ENCODE measurements at regions not wholly inside any gene's neighbourhood (a gene's known extent, or its start where the extent isn't known, plus 50 kb on each side); places are given as distances from the start of the nearest gene placed in this dataset.
"Not testable (repeated sequence)": the region's sequence is repeated elsewhere in the genome, so short reads cannot be mapped to it uniquely, and the experiment has no call there.

DNA sequence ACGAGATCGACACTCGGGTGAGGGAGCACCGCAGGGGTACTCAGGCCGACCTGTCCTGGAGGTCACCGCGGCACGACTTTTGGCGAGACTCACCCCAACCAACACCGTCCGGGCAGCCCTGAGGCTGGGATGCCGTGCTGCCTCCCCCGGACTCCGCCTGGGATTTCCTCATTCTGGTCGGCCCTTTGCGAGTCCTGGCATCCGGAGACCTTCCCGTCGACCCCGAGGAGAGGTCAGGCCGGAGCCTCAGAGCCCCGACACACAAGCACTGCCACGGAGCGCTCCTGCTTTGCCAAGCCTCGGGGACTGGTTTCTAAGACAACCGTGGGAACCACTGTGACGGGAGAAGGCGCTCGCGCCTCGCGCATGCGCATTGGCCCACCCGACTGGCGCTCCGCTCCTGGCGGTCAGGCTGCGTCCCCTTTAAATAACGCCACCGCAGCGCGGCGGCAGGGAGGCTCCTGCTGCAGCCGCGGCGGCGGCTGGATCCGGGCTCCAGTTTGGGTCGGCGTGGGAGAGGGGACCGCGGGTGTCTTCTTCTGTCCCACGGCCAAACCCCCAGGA is 166.4 kb upstream of the ZNF337 start:
- peak; percentile 82 for DNase-seq

DNA sequence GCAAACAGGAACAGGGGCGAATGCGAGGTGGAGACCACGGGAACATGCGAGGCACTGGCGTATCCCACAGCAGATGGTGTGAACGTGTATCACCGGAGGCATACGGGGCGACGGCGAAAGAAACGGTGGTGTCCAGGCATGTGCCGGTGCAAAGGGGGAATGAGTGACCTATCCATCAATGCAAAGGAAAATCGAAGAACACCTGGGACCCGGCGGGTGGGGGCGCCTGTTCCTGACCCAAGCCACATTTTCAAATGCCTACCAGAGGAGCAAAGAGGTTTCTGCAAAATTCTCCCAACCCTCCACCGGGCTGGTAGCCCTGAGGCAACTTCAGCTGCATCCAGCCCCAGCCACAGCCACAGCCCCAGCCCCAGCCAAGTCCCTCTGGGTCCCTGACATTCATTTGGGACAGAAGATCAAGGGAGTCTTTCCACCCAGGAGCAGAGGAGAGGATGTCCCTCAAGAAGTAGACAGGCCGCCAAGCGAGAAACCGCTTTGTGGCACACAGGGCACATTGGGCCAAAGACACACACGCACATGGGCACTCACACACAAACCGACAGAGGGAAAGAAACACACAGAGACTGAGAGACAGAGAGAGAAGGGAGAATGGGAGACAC is 164.0 kb upstream of the ZNF337 start:
- DNase-seq: no peak

DNA sequence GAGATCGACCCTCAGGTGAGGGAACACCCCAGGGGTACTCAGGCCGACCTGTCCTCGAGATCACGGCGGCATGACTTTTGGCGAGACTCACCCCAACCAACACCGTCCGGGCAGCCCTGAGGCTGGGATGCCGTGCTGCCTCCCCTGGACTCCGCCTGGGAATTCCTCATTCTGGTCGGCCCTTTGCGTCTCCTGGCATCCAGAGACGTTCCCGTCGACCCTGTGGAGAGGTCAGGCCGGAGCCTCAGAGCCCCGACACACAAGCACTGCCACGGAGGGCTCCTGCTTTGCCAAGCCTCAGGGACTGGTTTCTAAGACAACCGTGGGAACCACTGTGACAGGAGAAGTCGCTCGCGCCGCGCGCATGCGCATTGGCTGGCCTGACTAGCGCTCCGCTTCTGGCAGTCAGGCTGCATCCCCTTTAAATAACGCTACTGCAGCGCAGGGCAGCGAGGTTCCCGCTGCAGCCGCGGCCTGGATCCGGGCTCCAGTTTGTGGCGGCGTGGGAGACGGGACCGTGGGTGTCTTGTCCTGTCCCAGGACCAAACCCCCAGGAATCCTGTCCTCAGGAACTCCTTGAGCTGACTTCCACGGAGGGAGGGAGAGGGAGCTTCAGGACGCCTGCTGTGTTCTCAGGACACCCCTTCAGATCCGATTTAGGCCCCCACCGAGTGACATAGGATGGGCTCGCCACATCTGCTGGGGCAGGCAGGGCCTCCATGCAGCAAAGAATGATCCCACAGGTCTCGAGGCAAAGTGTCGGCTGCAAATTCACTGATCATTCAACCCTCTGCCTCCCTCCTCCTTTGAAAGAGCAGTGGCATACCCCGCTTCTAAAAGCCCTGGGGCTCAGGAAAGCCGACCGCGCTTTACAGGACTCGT is 163.2 kb upstream of the ZNF337 start:
- DNase-seq: peak; percentile 77

DNA sequence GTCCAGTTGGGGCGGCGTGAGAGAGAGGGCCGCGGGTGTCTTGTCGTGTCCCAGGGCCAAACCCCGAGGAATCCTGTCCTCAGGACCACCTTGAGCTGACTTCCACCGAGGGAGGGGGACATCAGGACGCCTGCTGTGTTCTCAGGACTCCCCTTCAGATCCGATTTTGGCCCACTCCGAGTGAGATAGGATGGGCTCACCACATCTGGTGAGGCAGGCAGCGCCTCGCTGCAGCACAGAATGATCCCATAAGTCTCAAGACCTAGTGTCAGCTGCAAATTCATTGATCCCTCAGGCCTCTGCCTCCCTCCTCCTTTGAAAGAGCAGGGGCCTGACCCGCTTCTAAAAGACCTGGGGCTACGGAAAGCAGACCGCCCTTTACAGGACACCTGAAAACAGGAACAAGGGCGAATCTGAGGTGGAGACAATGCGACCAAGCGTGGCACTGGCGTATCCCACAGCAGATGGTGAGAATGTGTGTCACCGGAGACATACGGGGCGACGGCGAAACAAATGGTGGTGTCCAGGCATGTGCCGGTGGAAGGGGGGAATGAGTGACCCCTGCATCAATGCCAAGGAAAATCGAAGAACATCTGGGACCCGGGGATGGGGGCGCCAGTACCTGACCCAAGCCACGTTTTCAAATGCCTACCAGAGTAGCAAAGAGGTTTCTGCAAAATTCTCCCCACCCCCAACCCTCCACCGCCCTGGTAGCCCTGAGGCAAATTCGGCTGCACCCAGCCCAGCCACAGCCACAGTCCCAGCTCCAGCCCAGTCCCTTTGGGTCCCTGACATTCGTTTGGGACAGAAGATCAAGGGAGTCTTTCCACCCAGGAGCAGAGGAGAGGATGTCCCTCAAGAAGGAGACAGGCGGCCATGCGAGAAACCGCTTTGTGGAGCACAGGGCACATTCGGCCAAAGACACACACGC is 162.1 kb upstream of the ZNF337 start:
- no peak for DNase-seq

DNA sequence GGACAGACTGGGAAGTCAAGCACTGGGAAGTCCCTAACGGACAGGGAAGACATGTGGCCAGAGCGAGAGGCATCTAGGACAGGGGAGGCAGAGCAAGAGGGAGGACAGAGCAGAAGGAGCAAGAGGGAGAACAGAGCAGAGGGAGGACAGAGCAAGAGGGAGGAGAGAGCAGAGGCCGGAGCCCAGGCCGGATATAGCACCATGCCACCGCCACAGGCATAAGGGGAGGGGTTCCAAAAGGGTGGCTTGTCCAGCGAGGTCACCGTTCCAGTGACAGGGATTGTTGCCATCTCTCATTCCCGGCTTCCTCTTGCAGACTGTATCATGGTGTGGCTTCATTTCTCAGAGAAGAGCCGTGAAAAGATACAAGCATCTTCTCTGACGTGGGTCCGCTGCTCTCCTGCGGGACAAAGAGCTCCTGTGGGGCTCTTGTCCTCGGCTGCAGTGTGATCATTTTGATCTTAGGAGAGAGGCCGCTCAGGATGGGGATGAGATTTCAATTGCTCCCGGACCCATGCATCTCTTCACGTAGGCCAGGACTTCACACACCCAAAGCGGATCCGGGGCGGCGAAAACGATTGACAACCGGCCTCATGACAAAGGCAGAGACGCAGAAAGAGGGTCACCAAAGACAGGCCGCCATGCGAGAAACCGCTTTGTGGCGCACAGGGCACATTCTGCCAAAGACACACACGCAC is 160.6 kb upstream of the ZNF337 start:
- DNase-seq: not testable (repeated sequence)

DNA sequence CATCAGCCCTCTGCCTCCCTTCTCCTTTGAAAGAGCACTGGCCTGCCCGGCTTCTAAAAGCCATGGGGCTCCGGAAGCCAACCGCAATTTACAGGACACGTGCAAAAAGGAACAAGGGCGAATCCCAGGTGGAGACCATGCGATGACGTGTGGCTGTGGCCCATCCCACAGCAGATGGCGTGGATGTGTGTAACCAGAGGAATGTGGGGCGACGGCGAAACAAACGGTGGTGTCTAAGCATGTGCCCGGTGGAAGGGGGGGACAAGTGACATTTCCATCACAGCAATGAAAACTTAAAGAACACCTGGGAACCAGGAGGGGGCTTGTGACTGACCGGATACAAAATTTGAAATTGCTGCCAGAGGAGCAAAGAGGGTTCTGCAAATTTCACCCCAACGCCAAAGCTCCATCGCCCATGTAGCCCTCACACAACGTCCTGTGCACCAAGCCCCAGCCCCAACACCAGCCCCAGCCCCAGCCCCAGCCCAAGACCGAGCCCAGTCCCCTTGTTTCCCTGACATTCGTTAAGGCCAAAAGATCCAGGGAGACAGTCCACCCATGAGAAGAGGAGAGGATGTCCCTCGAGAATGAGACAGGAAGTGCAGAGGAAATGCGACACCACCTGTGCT is 159.7 kb upstream of the ZNF337 start:
- no peak for DNase-seq

DNA sequence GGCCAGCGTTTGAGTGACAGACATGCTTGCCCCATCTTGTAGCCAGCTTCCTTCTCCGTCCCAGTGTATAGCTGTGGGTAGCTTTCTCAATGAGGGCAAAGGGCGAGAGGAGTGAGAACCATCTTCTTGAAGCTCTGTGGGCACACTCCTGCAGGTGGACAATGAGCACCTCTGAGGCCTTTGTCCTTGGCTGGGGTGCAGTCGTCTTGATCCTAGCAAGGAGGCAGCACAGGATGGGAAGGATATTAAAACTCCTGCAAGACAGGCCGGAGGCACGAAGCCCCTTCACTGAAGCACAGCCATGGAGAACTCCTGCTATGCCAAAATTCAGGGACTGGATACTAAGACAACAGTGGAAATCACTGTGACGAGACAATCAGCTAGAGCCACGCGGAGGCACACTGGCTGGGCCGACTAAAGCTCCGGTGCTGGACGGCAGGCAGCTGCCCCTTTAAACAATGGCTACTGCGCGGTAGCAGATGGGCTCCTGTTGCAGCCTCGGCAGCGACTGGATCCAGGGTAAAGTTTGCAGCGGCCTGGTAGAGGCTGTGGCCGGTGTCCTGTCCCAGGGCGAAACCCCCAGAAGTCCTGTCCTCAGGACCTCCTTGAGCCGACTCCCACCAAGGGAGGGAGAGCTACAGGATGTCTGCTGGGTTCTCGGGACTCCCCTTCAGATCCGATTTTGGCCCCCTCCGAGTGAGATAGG is 159.0 kb upstream of the ZNF337 start:
- DNase-seq: not testable (repeated sequence)

DNA sequence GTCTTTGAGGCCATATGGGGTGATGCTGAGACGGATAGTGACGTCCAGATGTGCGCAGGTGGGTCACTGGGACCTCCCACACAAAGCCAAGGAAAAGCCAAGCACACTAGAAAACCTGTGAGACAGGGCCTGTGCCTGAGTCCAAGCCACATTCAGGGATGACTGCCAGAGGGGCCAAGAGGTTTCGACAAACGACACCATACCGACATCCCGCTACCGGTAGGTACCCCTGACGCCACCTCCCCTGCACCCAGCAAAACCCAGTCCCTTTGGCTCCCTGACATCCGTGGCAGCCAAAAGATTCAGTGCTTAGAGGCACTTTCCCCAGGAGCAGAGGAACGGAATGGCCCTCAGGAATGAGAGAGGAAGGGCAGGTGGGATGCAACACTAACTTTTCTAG is 158.0 kb upstream of the ZNF337 start:
- DNase-seq: not testable (repeated sequence)

DNA sequence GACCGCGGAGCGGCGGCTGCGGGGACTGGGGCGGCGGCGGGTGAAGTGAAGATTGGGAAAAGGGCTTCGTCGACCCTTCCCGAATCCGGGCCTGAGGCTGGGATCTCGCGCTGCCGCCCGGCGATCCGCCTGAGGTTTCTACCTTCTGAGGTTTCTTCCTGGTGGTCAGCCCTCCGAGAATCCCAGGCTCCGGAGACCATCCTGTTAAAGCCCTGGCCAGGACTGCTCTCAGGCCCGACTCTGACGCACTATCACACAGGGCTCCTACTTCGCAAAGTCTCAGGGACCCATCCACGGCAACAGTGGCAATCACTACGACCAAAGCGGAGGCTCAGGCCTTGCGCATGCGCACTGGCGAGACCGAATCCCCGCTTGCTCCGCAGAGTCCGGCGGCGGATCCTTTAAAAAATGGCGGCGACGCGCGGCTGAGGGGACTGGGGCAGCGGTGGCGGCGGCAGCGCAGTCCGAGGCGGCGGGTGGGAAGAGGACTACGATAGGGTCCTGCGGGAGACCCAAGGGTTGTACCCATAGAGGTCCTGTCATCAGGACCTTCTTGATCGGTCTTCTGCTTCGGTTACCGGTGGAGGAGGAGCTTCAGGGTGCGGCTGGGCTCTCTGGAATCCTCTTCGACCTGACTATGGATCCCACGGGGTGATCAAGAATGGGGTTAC is 157.2 kb upstream of the ZNF337 start:
- peak; percentile 83 for DNase-seq

DNA sequence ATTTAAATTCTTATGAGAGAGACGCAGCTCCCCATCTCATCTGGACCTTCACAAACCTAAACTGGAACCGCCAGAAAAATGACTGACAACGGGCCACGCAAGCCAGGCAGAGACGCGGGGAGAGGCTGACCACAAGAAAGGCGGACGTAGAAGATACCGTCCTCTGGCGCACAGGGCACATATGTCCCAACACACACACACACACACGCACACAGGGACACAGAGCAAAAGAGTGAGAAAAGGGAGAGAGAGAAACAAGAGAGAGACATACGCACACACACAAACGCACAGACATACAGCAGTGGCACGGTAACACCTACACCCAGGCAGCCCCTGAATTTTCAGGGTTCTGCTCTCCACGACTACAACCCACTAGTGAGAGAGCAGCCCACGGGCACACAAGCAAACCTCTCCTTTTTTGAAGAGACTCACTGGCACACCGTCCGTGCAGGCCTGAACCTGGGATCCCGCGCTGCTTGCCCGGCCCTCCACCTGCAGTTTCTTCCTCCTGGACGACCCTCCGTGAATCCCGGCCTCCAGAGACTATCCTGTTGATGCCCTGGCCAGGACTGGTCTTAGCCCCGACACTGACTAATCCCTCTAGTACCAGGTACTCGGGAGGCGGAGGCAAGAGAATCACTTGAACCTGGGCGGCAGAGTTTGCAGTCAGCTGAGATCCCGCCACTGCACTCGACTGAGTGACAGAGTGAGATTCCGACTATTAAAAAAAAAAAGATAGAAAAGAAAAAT is 156.5 kb upstream of the ZNF337 start:
- not testable (repeated sequence) for DNase-seq

DNA sequence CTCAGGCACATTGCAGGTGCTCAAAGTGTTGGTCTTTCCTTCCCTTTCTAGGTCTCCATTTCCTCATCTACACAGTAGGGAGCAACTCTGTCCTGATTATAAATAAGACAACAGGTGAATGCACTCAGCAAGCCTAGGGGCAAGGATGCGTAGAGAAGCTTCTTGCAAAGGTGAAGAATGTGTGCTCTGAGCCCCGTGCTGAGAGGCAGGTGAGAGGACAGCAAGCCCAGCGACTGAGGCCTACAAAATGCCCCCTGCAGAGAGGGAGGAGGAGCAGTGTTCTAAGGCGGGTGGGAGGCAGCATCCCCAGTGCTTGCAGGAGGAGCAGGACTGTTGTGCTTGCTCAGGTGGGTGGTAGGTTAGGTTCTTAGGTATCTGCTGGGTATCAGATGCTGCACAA is 153.5 kb upstream of the ZNF337 start:
- not testable (repeated sequence) for DNase-seq

DNA sequence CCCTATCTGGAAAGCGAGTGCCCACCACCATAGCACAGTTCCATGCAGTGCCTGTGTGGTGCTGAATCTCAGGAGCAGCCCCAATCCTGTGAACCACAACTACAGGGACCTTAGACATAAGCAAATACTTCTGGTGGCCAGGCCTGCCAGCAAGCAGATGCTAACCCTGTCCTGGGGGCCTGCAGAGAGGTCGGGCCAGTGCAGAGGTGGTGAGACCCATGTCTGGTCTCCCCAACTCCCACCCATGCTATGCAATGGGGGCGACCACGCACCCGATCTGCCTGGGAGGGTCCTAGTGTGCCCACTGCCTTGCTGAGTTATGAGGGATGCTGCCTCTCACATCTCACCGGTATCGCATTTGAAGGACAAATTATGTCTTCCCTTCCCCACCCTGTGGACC is 151.6 kb upstream of the ZNF337 start:
- DNase-seq: no peak

DNA sequence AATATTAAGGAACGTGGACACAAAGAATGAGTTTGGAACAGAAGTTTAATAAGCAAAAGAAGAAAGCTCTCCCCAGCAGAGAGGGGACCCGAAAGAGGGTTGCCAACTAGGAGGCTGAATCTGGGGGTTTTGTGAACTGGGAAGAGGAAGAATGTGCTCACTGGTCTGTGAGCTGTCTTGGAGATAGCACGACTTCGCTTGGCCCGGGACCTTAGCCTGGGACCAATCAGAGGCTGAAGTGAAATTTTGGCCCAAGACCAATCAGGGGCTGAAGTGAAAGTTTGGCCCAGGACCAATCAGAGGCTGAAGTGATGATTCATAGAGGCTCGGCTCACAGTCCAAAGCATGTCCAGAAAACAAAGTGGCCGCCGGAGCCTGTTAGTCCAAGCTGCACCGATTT is 148.0 kb upstream of the ZNF337 start:
- DNase-seq: not testable (repeated sequence)

DNA sequence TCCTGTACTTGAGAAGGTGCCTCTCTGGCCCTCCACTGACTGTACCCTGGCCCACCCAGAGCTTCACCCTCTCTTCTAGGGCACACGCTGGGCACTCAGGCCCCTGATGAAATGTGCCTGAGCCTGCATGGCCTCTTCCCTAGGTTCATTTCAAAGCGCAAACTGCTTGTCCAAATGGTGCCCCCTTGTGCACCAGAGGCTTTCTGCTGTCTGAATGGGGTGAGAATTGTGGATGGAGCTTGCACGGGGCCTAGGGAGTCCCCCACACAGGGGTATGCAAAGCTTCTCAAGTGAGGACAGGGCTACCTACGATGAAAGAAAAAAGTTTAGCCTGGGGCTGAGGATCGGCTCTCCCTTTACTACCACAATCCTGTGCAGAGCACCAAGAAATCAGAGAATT is 116.9 kb upstream of the ZNF337 start:
- DNase-seq: not testable (repeated sequence)

DNA sequence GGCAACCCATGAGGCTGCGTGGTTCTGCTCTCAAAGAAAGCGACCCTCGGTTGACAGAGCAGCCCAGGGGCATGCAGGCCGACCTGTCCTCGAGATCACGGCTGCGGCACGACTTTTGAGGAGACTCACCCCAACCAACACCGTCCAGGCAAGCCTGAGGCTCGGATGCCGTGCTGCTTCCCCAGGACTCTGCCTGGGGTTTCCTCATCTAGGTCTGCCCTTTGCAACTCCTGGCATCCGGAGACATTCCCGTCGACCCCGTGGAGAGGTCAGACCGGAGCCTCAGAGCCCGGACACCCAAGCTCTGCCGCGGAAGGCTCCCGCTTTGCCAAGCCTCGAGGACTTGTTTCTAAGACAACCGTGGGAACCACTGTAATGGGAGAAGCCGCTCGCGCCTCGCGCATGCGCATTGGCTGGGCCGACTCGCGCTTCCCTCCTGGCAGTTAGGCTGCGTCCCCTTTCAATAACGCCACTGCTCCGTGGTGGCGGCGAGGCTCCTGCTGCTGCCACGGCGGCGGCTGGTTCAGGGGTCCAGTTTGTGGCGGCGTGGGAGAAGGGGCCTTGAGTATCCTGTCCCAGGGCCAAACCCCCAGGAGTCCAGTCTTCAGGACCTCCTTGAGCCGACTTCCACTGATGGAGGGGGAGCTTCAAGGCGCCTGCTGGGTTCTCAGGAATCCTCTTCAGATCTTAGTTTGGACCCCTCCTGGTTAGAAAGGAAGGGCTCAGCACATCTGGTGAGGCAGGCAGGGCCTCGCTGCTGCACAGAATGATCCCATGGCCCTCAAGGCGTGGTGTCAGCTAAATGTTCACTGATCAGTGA is 101.7 kb upstream of the ZNF337 start:
- DNase-seq: not testable (repeated sequence)

DNA sequence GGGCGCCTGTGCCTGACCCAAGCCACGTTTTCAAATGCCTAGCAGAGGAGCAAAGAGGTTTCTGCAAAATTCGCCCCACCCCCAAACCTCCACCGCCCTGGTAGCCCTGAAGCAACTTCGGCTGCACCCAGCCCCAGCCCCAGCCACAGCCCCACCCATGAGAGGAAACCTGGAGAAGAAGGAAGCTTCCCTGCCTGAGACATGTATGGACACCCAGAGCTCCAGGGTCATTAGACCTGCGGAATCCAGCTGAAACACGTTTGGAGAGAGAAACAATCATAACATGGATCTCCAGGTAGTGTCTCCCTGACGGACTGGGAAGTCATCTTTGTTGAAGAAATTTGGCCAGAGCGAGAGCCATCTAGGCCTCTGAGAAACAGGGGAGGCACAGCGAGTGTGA is 100.4 kb upstream of the ZNF337 start:
- not testable (repeated sequence) for DNase-seq

DNA sequence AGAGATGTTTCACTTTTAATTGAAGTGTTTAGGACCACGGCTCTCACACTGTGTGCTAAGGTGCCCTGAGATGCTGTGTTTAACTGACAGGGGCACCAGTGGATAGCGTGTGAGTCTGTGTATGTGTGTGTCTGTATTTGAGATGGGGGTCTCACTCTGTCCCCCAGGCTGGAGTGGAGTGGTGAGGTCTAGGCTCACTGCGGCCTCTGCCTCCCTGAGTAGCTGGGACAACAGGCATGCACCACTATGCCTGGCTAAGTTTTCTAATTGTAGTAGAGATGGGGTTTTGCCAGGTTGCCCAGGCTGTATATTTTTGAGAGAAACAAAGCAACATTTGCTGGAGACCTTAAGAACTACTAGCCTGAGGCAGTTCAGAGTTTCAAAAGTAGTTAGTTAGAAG is 80.6 kb upstream of the ZNF337 start:
- not testable (repeated sequence) for DNase-seq

DNA sequence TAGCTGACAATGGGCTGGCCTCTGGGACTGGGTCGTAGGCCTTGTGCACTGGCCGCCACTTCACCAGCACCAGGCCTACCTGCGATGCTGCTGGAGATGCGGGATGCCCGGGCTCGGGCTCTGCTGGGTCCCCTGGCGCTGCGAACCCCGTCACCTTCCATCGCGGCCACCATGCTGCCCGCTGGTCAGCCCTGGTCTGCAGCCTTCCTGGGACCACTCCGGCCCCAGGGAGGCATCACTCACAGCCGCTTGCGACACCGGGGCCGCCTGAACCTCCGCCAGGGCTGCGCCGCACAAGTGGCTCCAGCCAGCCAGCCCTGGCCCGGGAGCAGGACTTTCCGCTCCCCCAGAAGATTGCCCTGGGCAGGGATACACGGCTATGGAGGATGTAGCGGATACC is 78.1 kb upstream of the ZNF337 start:
- not testable (repeated sequence) for DNase-seq

DNA sequence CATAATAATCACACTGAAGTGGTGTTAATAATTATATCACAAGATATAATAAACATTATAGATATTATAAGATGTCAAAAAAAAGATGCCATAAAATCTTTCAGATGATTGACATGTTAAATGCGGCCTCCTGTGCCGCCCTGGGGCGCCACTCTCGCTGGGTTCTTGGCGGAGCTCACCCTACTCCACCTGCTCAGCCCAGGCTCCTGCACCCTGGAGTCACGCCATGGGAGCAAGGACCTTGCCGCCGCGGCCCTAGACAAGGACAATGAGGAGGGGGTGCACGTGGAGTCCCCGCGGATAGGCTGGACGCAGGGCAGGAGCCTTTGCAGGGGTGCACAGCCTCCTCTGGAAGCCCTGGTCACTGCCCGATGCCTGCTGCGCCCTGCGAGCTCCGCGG is 77.5 kb upstream of the ZNF337 start:
- DNase-seq: not testable (repeated sequence)

All from stimulated activated CD4-positive, alpha-beta T cell treated with anti-CD3 and anti-CD28 coated beads, Interleukin-12 subunit alpha, Interleukin-12 subunit beta, amount 100 ng/mL, for 4 hours (primary cell).